Muscle layer of colon (tissue), 2 donors: ENCODE measurements at regions not wholly inside any gene's neighbourhood (a gene's known extent, or its start where the extent isn't known, plus 50 kb on each side); places are given as distances from the start of the nearest gene placed in this dataset.
A peak's percentile ranks its signal among the peaks of the same experiment; 100 is the strongest.
"Not testable (repeated sequence)": the region's sequence is repeated elsewhere in the genome, so short reads cannot be mapped to it uniquely, and the experiment has no call there.

ENCODE experiments used
- H3K27ac ChIP-seq: one replicate; pipeline ENCODE4 v1.7.0; 2013; ENCODE audit warnings: low read depth, mild to moderate bottlenecking, low read length, moderate library complexity
- H3K27me3 ChIP-seq, 2 donors: one replicate each; pipeline ENCODE4 v1.7.0; 2013; ENCODE audit warnings: low read length in 2 of 2, mild to moderate bottlenecking in 2 of 2; ENCODE audit not compliant: insufficient read depth in 2 of 2, control insufficient read depth in 1 of 2
- H3K36me3 ChIP-seq: one replicate; pipeline ENCODE4 v1.7.0; 2013; ENCODE audit warnings: mild to moderate bottlenecking, low read length; ENCODE audit not compliant: insufficient read depth
- H3K4me1 ChIP-seq: one replicate; pipeline ENCODE4 v1.7.0; 2013; ENCODE audit warnings: mild to moderate bottlenecking, low read length; ENCODE audit not compliant: insufficient read depth
- H3K4me3 ChIP-seq, 2 donors: one replicate each; pipeline ENCODE4 v1.7.0; 2013; ENCODE audit warnings: low read length in 2 of 2, low read depth in 1 of 2, mild to moderate bottlenecking in 1 of 2, moderate library complexity in 1 of 2
- H3K9ac ChIP-seq: one replicate; pipeline ENCODE4 v1.7.0; 2013; ENCODE audit warnings: low read length
- H3K9me3 ChIP-seq: one replicate; pipeline ENCODE4 v1.7.0; 2013; ENCODE audit warnings: mild to moderate bottlenecking, low read length
- donor health status: abdominal sarcoma.
- donor health status: Adenocarcinoma of cecum.

GRCh38 chr15:67937153-67937761, 97.4 kb upstream of the RNU6-1 start:
- Histone ChIP-seq H3K4me1 (no peaks in the 10 kb centered on the region), H3K27ac (no peak overlapping the region), H3K36me3 (no peaks in the 10 kb centered on the region), H3K9ac (no peak overlapping the region), H3K4me3 (no peak overlapping the region), H3K9me3 (no peaks in the 10 kb centered on the region), H3K27me3 (no peaks in the 10 kb centered on the region)

GRCh38 chr15:67939179-67939578, 99.3 kb upstream of the RNU6-1 start:
- not testable (repeated sequence) for H3K4me3 ChIP-seq

GRCh38 chr15:67939588-67940323, 99.9 kb upstream of the RNU6-1 start:
- not testable (repeated sequence) for H3K9me3 ChIP-seq, H3K27me3 ChIP-seq, H3K36me3 ChIP-seq, H3K27ac ChIP-seq, H3K9ac ChIP-seq, H3K4me3 ChIP-seq
- peaks cover 16% of the 10 kb centered on the region for H3K4me1 ChIP-seq

More at GRCh38 chr15:67939179-67939578, 99.3 kb upstream of the RNU6-1 start:
- H3K4me1 ChIP-seq: peaks cover 10% of the 10 kb centered on the region
- not testable (repeated sequence) for H3K27me3 ChIP-seq, H3K27ac ChIP-seq, H3K36me3 ChIP-seq, H3K9ac ChIP-seq, H3K9me3 ChIP-seq

- no peak overlapping the region for H3K4me3 ChIP-seq
- H3K27me3 ChIP-seq: no peaks in the 10 kb centered on the region
- no peaks in the 10 kb centered on the region for H3K36me3 ChIP-seq
- no peak overlapping the region for H3K9ac ChIP-seq
- H3K27ac ChIP-seq: no peak overlapping the region
- no peaks in the 10 kb centered on the region for H3K9me3 ChIP-seq
- H3K4me1 ChIP-seq: peaks cover 18% of the 10 kb centered on the region
These were observed 100.5 kb upstream of the RNU6-1 start for GRCh38 chr15:67940324-67940719.

- Histone ChIP-seq H3K36me3 (no peaks in the 10 kb centered on the region), H3K4me1 (peaks cover 28% of the 10 kb centered on the region), H3K9me3 (no peaks in the 10 kb centered on the region), H3K9ac (no peak overlapping the region), H3K27ac (no peak overlapping the region), H3K4me3 (no peak overlapping the region), H3K27me3 (no peaks in the 10 kb centered on the region)
These were observed 101.9 kb upstream of the RNU6-1 start for GRCh38 chr15:67941648-67942310.

- Histone ChIP-seq H3K4me1 (peaks cover 29% of the 10 kb centered on the region), H3K9ac (no peak overlapping the region), H3K9me3 (no peaks in the 10 kb centered on the region), H3K27me3 (no peaks in the 10 kb centered on the region), H3K4me3 (no peak overlapping the region), H3K27ac (no peak overlapping the region), H3K36me3 (no peaks in the 10 kb centered on the region)
These were observed 103.6 kb upstream of the RNU6-1 start for GRCh38 chr15:67943475-67943874.

GRCh38 chr15:67944010-67944641, 104.3 kb upstream of the RNU6-1 start:
- Histone ChIP-seq H3K4me1 (peaks cover 29% of the 10 kb centered on the region), H3K27me3 (no peaks in the 10 kb centered on the region), H3K4me3 (no peak overlapping the region), H3K9me3 (no peaks in the 10 kb centered on the region), H3K36me3 (no peaks in the 10 kb centered on the region), H3K27ac (peak overlapping the region; percentile 32), H3K9ac (peak overlapping the region; percentile 1)

GRCh38 chr15:67945131-67945530, 105.3 kb upstream of the RNU6-1 start:
- Histone ChIP-seq H3K4me3 (no peak overlapping the region), H3K9ac (no peak overlapping the region), H3K27me3 (no peaks in the 10 kb centered on the region), H3K4me1 (peaks cover 29% of the 10 kb centered on the region), H3K36me3 (no peaks in the 10 kb centered on the region), H3K27ac (no peak overlapping the region), H3K9me3 (no peaks in the 10 kb centered on the region)

- H3K27me3 ChIP-seq: no peaks in the 10 kb centered on the region
- no peak overlapping the region for H3K9ac ChIP-seq
- H3K9me3 ChIP-seq: no peaks in the 10 kb centered on the region
- H3K36me3 ChIP-seq: no peaks in the 10 kb centered on the region
- H3K27ac ChIP-seq: no peak overlapping the region
- no peak overlapping the region for H3K4me3 ChIP-seq
- peaks cover 29% of the 10 kb centered on the region for H3K4me1 ChIP-seq
These were observed 106.3 kb upstream of the RNU6-1 start for GRCh38 chr15:67945951-67946700.

- no peak overlapping the region for H3K27ac ChIP-seq
- no peaks in the 10 kb centered on the region for H3K27me3 ChIP-seq
- H3K9ac ChIP-seq: no peak overlapping the region
- no peaks in the 10 kb centered on the region for H3K36me3 ChIP-seq
- no peak overlapping the region for H3K4me3 ChIP-seq
- no peaks in the 10 kb centered on the region for H3K9me3 ChIP-seq
- peaks cover 29% of the 10 kb centered on the region for H3K4me1 ChIP-seq
These were observed 106.9 kb upstream of the RNU6-1 start for GRCh38 chr15:67946701-67947100.
